A549 (cell line): ENCODE measurements at regions not wholly inside any gene's neighbourhood (a gene's known extent, or its start where the extent isn't known, plus 50 kb on each side); places are given as distances from the start of the nearest gene placed in this dataset.

Source experiments
- MAX ChIP-seq: IDR thresholded peaks from 2 replicates; pipeline ENCODE4 v1.6.1; 2012
- TF ChIP-seq, protein P1 (sequence below): fragments of >200 bp; sonication (Bioruptor Twin); formaldehyde crosslinking; IDR thresholded peaks from 3 replicates; pipeline ENCODE4 v1.5.1; 2016

DNA sequence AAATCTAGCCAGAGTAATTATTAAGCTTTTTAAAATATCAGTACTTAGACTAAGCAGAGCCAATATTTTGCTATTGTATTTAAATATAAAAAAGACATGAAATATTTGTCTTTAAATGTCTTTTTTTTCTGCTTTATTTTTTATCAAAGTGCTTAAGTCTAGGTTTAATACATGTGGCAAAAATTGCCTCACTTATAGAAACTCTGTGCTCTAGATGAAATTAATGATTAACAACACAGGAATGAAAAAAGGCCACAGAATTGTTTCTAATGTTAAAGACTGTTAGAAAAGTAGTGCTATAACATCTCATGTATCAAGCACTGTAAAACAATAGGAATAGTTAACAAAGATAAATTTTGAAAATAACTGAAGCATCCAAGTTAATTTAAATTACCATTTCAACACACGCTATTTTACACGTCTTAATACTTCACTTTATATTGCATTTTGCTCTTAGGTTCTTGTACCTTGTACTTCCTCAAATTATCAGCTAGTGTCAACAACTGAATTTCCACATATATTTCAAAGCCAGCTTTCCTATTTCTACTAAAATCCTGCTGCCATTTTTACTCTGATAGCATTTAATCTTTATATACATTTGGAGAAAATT is 1515.1 kb downstream of the HACE1 start:
- TF ChIP-seq, protein P1, sequence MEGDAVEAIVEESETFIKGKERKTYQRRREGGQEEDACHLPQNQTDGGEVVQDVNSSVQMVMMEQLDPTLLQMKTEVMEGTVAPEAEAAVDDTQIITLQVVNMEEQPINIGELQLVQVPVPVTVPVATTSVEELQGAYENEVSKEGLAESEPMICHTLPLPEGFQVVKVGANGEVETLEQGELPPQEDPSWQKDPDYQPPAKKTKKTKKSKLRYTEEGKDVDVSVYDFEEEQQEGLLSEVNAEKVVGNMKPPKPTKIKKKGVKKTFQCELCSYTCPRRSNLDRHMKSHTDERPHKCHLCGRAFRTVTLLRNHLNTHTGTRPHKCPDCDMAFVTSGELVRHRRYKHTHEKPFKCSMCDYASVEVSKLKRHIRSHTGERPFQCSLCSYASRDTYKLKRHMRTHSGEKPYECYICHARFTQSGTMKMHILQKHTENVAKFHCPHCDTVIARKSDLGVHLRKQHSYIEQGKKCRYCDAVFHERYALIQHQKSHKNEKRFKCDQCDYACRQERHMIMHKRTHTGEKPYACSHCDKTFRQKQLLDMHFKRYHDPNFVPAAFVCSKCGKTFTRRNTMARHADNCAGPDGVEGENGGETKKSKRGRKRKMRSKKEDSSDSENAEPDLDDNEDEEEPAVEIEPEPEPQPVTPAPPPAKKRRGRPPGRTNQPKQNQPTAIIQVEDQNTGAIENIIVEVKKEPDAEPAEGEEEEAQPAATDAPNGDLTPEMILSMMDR, result no peak
- no peak for TF ChIP-seq MAX
